Epithelial cell of esophagus (primary cell): ENCODE measurements at regions not wholly inside any gene's neighbourhood (a gene's known extent, or its start where the extent isn't known, plus 50 kb on each side); places are given as distances from the start of the nearest gene placed in this dataset.

ENCODE experiments used
- DNase-seq: peaks from one replicate; pipeline ENCODE4 v3.0.0; 2010; ENCODE audit warnings: low read depth
- H3K4me3 ChIP-seq: 2 replicates; pipeline ENCODE4 v1.5.1; 2011; ENCODE audit warnings: mild to moderate bottlenecking, low read length, control low read depth
- TF ChIP-seq, protein P1 (sequence below): IDR thresholded peaks from 2 replicates; pipeline ENCODE4 v1.5.1; 2011; ENCODE audit warnings: low read depth, mild to moderate bottlenecking, low read length, control low read depth, inconsistent platforms; ENCODE audit not compliant: insufficient read depth; ENCODE audit errors: missing control alignments

DNA sequence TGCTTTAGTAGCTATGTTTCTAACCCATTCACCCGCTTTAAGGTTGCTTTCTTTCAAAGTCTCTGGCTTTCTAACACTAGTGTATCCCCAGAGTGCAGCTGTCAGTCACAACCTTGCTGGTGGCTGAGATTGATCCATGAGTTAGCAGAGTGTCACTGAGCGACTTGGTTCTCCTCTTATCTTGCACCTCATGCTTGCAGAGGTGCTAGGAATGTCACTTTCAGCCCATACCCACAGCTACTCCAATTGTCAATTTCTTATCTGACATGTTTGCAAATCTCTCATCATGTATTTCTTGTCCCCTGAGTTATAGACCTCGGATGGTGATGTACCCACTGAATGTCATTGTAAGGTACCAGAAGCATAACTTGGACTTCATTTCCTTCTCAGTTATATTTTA lies 1110.2 kb downstream of the GALC start:
- TF ChIP-seq, protein P1, sequence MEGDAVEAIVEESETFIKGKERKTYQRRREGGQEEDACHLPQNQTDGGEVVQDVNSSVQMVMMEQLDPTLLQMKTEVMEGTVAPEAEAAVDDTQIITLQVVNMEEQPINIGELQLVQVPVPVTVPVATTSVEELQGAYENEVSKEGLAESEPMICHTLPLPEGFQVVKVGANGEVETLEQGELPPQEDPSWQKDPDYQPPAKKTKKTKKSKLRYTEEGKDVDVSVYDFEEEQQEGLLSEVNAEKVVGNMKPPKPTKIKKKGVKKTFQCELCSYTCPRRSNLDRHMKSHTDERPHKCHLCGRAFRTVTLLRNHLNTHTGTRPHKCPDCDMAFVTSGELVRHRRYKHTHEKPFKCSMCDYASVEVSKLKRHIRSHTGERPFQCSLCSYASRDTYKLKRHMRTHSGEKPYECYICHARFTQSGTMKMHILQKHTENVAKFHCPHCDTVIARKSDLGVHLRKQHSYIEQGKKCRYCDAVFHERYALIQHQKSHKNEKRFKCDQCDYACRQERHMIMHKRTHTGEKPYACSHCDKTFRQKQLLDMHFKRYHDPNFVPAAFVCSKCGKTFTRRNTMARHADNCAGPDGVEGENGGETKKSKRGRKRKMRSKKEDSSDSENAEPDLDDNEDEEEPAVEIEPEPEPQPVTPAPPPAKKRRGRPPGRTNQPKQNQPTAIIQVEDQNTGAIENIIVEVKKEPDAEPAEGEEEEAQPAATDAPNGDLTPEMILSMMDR = no peak
- DNase-seq = no peak
- no peak overlapping the region for H3K4me3 ChIP-seq

- DNase-seq = no peak
- TF ChIP-seq, protein P1 = no peak
- H3K4me3 ChIP-seq = no peak overlapping the region
Measured at GRCh38 chr14:86865934-86866333, 1127.0 kb downstream of the GALC start.

DNA sequence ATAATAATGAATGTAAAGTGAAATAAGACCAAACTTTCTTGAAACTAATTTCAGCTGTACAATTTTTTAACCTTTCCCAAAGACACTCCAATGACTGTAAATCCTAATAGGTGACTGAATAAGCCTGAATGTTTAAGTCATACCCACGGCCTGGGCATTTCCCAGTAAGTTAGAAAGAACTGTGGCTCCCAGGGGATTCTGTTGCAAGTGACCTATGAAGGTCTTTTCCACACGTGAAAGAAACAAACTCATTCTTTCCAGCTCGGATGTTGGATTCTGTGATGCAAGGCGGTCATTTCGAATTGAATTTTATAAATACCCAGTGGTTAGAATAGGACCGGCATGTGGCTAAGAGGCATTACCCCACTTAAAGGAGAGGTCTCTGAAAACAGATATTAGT lies 1134.4 kb downstream of the GALC start:
- TF ChIP-seq, protein P1 = no peak
- H3K4me3 ChIP-seq = no peak overlapping the region
- no peak for DNase-seq

DNA sequence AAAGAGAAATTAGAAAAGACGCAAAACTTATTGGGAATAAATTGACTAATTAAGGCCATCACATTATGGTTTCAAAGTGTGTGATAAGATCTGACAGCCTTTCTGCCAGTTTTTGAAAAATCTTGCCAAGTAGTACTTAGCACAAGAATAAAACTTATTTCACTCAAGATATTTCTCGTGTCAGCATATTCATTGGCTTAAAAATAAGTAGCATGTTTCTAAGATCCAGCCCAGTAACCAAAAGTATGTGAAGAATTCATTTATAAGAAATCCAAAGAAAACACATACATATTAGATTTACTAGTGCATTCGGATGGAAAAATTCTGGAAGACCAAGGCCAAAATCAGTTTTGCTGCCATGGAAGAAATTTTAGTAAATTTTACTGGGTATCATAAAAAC lies 1135.0 kb downstream of the GALC start:
- DNase-seq = no peak
- TF ChIP-seq, protein P1 = no peak

DNA sequence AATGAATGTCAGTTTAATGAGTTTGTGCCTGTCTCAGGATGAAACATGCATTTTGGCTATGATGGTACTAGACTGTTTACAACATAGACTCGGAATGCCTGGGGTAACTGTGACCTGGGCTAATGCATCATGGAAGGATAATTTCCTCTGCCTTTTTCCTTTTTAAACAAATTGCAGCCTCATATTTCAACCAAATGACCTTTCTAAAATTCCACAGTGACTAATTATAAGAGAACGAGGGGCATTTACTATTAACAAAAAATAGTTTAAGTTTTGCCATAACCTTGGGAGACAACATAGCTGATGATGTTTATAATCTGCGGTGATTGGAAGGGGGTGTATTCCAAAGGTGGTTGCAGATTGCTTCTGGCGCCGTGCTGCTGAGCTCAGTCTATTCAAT lies 1140.5 kb downstream of the GALC start:
- no peak overlapping the region for H3K4me3 ChIP-seq
- DNase-seq = no peak
- TF ChIP-seq, protein P1 = no peak

More for the DNA sequence above, 1135.0 kb downstream of the GALC start:
- H3K4me3 ChIP-seq = no peak overlapping the region

- TF ChIP-seq, protein P1 = no peak
- no peak overlapping the region for H3K4me3 ChIP-seq
Measured at GRCh38 chr14:86847140-86847539, 1145.8 kb downstream of the GALC start.

DNA sequence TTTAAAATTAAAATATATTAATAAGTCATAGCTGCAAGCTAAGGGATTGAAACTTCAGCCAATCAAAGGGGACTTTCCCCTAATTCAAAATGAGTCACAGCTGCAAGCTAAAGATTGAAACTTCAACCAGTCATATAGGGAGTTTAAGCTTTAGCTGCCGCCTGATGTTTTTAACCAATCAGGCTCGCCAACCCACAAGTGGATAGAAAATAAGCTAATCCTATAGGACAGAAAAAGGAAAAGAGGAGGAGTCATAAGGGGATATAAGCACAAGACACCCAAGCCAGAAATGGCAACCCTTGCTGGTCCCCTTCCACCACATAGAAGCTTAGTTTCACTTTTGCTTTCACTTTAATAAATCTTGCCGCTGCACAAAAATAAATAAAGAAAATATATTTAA lies 1154.6 kb downstream of the GALC start:
- TF ChIP-seq, protein P1 = no peak
- no peak overlapping the region for H3K4me3 ChIP-seq
- peak; percentile 4 for DNase-seq

More at GRCh38 chr14:86847140-86847539, 1145.8 kb downstream of the GALC start:
- no peak for DNase-seq
